ENCODE measurements at regions not wholly inside any gene's neighbourhood (a gene's known extent, or its start where the extent isn't known, plus 50 kb on each side); places are given as distances from the start of the nearest gene placed in this dataset.

DNA sequence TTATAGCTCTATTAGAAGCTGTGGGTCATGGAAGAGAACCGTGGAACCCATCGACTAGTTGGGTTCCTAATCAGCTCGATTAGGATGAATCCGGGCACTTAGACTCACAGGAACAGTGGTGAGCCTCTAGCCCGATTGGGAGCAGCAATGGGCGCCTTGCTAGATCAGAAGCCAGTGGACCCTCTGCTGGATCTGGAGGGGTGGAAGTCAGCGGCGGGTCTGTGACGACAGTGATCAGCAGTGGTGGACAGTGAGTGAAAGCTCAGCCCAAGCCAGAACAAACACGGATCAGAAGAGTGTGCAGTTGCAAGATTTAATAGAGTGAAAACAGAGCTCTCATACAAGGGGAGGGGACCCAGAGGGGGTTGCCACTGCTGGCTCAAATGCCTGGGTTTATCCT, 1170.2 kb downstream of the OTOL1 start:
- Histone ChIP-seq H3K9me3 (ENCODE audit: severe bottlenecking) (no peaks in the 10 kb centered on the region), H3K27ac (no peak overlapping the region), H3K27me3 (ENCODE audit: insufficient read depth, low read depth, severe bottlenecking) (no peaks in the 10 kb centered on the region), H3K4me3 (ENCODE audit: low read depth, low read length) (no peak overlapping the region), H3K36me3 (no peaks in the 10 kb centered on the region)
- no peak for DNase-seq
- TF ChIP-seq, protein P1, sequence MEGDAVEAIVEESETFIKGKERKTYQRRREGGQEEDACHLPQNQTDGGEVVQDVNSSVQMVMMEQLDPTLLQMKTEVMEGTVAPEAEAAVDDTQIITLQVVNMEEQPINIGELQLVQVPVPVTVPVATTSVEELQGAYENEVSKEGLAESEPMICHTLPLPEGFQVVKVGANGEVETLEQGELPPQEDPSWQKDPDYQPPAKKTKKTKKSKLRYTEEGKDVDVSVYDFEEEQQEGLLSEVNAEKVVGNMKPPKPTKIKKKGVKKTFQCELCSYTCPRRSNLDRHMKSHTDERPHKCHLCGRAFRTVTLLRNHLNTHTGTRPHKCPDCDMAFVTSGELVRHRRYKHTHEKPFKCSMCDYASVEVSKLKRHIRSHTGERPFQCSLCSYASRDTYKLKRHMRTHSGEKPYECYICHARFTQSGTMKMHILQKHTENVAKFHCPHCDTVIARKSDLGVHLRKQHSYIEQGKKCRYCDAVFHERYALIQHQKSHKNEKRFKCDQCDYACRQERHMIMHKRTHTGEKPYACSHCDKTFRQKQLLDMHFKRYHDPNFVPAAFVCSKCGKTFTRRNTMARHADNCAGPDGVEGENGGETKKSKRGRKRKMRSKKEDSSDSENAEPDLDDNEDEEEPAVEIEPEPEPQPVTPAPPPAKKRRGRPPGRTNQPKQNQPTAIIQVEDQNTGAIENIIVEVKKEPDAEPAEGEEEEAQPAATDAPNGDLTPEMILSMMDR (IDR thresholded peaks at IDR 0.05; ENCODE audit: low read depth, low read length) = no peak

DNA sequence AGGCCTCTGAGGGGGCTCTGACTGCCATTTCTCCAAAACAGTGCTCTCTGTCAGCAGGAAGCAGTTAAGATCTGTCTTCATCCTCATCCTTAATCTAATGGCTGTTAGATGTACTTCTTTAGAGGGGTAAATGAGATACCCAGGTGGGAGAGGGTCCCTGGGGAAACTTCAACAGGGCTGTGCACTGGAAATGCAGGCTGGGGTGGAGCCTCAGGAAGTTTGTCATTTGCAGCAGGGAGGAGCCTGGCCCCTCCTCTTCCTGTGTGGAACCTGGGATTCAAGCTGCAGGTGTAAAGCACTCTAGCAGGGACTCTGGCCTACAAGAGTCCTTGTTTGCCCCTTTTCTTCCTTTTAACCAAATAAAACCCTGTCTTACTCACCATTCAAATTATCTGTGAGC, 1173.6 kb downstream of the OTOL1 start:
- no peak overlapping the region for H3K4me3 ChIP-seq (ENCODE audit: low read depth, low read length)
- TF ChIP-seq, protein P1 (IDR thresholded peaks at IDR 0.05; ENCODE audit: low read depth, low read length) = no peak
- H3K27ac ChIP-seq = no peak overlapping the region

DNA sequence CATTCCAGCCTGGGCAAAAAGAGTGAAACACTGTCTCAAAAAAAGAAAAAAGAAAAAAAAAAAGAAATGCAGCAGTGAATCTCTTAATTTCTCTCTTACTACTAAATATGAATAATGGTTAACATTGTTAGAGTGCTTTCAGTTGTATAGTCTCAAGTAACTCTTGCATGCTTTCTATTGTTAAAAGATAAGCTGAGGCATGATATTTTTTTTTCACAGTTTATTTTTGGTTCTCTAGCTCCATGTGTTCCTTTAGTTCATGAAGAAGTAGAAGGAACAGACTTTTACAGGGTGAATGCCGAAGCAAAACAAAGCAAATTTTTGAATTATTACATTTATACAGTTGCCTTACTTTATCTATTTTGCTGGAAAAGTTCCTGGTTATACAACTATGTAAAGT, 1180.9 kb downstream of the OTOL1 start:
- TF ChIP-seq, protein P1 (IDR thresholded peaks at IDR 0.05; ENCODE audit: low read depth, low read length) = no peak
- H3K36me3 ChIP-seq = no peaks in the 10 kb centered on the region

More for the DNA sequence above, 1173.6 kb downstream of the OTOL1 start:
- no peaks in the 10 kb centered on the region for H3K27me3 ChIP-seq (ENCODE audit: insufficient read depth, low read depth, severe bottlenecking)
- H3K36me3 ChIP-seq = no peaks in the 10 kb centered on the region
- DNase-seq = no peak
- no peaks in the 10 kb centered on the region for H3K9me3 ChIP-seq (ENCODE audit: severe bottlenecking)

DNA sequence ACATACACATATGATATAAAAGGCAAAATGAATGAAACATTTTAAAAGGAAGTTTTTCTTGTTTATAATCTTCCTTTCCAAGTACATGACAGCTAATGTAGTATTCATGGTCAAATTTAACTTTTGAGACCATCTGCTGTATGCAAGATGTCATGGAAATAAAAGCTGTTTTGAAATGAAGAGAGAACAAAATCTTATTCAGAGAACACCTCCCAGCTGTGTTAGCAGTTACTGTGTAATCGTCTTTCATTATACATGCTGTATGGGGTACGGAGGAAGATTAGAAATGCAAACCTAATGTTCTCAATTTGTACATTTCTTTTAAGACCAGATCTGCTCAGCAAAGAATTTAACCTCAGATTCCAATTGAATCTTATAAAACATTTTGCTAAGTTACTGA, 1182.3 kb downstream of the OTOL1 start:
- H3K27ac ChIP-seq = no peak overlapping the region
- no peak overlapping the region for H3K4me3 ChIP-seq (ENCODE audit: low read depth, low read length)
- no peaks in the 10 kb centered on the region for H3K36me3 ChIP-seq
- TF ChIP-seq, protein P1 (IDR thresholded peaks at IDR 0.05; ENCODE audit: low read depth, low read length) = no peak
- no peaks in the 10 kb centered on the region for H3K9me3 ChIP-seq (ENCODE audit: severe bottlenecking)
- H3K27me3 ChIP-seq (ENCODE audit: insufficient read depth, low read depth, severe bottlenecking) = no peaks in the 10 kb centered on the region
- no peak for DNase-seq

More for the DNA sequence above, 1180.9 kb downstream of the OTOL1 start:
- Histone ChIP-seq H3K4me3 (ENCODE audit: low read depth, low read length) (no peak overlapping the region), H3K9me3 (ENCODE audit: severe bottlenecking) (no peaks in the 10 kb centered on the region), H3K27ac (no peak overlapping the region), H3K27me3 (ENCODE audit: insufficient read depth, low read depth, severe bottlenecking) (no peaks in the 10 kb centered on the region)
- no peak for DNase-seq

DNA sequence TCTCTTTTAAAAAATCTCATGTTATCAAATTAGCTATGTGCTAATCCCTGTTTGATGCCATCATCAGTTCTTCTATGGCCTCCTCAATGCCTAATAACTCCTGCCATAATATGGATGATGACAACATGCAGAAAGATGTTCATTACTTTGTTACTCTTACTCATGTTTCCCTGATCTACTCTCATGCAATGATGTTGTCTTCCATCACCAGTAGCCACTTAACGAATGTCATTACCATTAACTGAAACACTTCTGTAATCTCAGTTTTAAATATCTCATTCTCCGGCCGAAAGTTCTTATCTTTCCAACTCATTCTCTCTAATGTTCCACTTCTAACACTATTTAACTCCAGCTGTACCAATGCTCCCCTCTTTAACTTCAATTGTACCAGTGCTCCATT, 1187.7 kb downstream of the OTOL1 start:
- no peak for DNase-seq
- no peak overlapping the region for H3K27ac ChIP-seq
- H3K36me3 ChIP-seq = no peaks in the 10 kb centered on the region
- no peaks in the 10 kb centered on the region for H3K27me3 ChIP-seq (ENCODE audit: insufficient read depth, low read depth, severe bottlenecking)
- H3K4me3 ChIP-seq (ENCODE audit: low read depth, low read length) = no peak overlapping the region
- no peaks in the 10 kb centered on the region for H3K9me3 ChIP-seq (ENCODE audit: severe bottlenecking)
- TF ChIP-seq, protein P1 (IDR thresholded peaks at IDR 0.05; ENCODE audit: low read depth, low read length) = no peak

DNA sequence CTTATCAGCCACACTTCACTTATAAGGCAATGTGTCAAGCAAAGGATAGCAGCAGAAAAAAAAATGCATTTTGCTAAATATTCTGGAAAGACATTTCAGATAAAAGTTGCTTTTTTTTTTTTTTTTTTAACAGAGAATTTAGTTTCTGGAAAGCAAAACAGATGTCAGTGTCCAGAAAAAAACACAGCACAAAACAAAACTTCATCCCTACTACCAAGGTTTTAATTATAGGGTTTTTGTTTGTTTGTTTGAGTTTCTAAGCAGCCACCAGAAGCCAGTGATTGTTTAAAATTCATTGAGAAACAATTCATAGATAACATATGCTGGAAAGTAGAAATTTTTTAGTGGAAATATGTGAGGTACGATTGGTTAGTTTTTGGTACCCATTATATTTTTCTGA, 1202.7 kb downstream of the OTOL1 start:
- TF ChIP-seq, protein P1 (IDR thresholded peaks at IDR 0.05; ENCODE audit: low read depth, low read length) = no peak
- Histone ChIP-seq H3K27me3 (ENCODE audit: insufficient read depth, low read depth, severe bottlenecking) (no peaks in the 10 kb centered on the region), H3K9me3 (ENCODE audit: severe bottlenecking) (no peaks in the 10 kb centered on the region), H3K4me3 (ENCODE audit: low read depth, low read length) (no peak overlapping the region), H3K36me3 (no peaks in the 10 kb centered on the region), H3K27ac (no peak overlapping the region)
- no peak for DNase-seq
